Keratinocyte (primary cell): ENCODE measurements at regions not wholly inside any gene's neighbourhood (a gene's known extent, or its start where the extent isn't known, plus 50 kb on each side); places are given as distances from the start of the nearest gene placed in this dataset.

ENCODE experiments used
- DNase-seq: peaks from one replicate; pipeline ENCODE4 v3.0.0-alpha.2; 2011; ENCODE audit warnings: low read depth, missing footprints, low spot score
- FAIRE-seq: peaks from 2 replicates; lab custom pipeline; 2011; peaks lifted over from hg19 to GRCh38; lab: Jason Lieb, UNC
- H2AFZ ChIP-seq: 2 replicates; pipeline ENCODE4 v1.6.0; 2012; ENCODE audit warnings: low read length, control low read depth, inconsistent platforms; ENCODE audit not compliant: control insufficient read depth
- H3K27ac ChIP-seq: 2 replicates; pipeline ENCODE4 v1.5.1; 2011; ENCODE audit warnings: low read length; ENCODE audit not compliant: control insufficient read depth, insufficient read depth
- H3K27me3 ChIP-seq: 3 replicates; pipeline ENCODE4 v1.6.0; 2011; ENCODE audit warnings: low read length; ENCODE audit not compliant: control insufficient read depth, insufficient read depth; ENCODE audit errors: extremely low read depth
- H3K36me3 ChIP-seq, 2 experiments: 2 replicates in 1 of 2; 3 replicates in 1 of 2; pipeline ENCODE4 v1.5.1; 2011; ENCODE audit warnings: low read length in 2 of 2, mild to moderate bottlenecking in 1 of 2; ENCODE audit not compliant: control insufficient read depth in 2 of 2, insufficient read depth in 2 of 2; ENCODE audit errors: extremely low read depth in 1 of 2
- H3K4me1 ChIP-seq: 3 replicates; pipeline ENCODE4 v1.5.1; 2011; ENCODE audit warnings: low read length; ENCODE audit not compliant: control insufficient read depth, insufficient read depth; ENCODE audit errors: extremely low read depth
- H3K4me2 ChIP-seq: 3 replicates; pipeline ENCODE4 v1.6.0; 2011; ENCODE audit warnings: low read depth, low read length; ENCODE audit not compliant: control insufficient read depth, insufficient read depth; ENCODE audit errors: extremely low read depth
- H3K4me3 ChIP-seq, 3 experiments: fragments of 200-600 bp in 1 of 3; sonication (generic) in 1 of 3; 2 replicates in 2 of 3; 3 replicates in 1 of 3; pipeline ENCODE4 v1.5.1; 2011 to 2016; ENCODE audit warnings: low read length in 3 of 3, mild to moderate bottlenecking in 3 of 3, control low read depth in 2 of 3, inconsistent platforms in 1 of 3, low read depth in 1 of 3, mixed read lengths in 1 of 3, mixed run types in 1 of 3, moderate library complexity in 1 of 3; ENCODE audit not compliant: control insufficient read depth in 2 of 3, insufficient read depth in 2 of 3; ENCODE audit errors: extremely low read depth in 1 of 3
- H3K79me2 ChIP-seq: 2 replicates; pipeline ENCODE4 v1.6.0; 2012; ENCODE audit warnings: low read length; ENCODE audit not compliant: control insufficient read depth, insufficient read depth
- H3K9ac ChIP-seq: 3 replicates; pipeline ENCODE4 v1.6.0; 2011; ENCODE audit warnings: low read length; ENCODE audit not compliant: control insufficient read depth, insufficient read depth; ENCODE audit errors: extremely low read depth
- H3K9me1 ChIP-seq: 3 replicates; pipeline ENCODE4 v1.6.0; 2011; ENCODE audit warnings: low read length; ENCODE audit not compliant: control insufficient read depth, insufficient read depth; ENCODE audit errors: extremely low read depth
- H3K9me3 ChIP-seq: 2 replicates; pipeline ENCODE4 v1.5.1; 2012; ENCODE audit warnings: low read depth, low read length; ENCODE audit not compliant: control insufficient read depth
- H4K20me1 ChIP-seq: 3 replicates; pipeline ENCODE4 v1.6.0; 2011; ENCODE audit warnings: low read length; ENCODE audit not compliant: control insufficient read depth, insufficient read depth; ENCODE audit errors: extremely low read depth
- CTCF ChIP-seq, 3 experiments: IDR thresholded peaks in 1 of 3; conservative IDR thresholded peaks in 1 of 3; optimal IDR thresholded peaks in 1 of 3; 2 replicates in 2 of 3; 3 replicates in 1 of 3; pipeline versions ENCODE3 to v1.5.1; 2011; ENCODE audit warnings: low read length in 3 of 3, mild to moderate bottlenecking in 3 of 3, moderate library complexity in 2 of 3, control low read depth in 1 of 3, inconsistent platforms in 1 of 3; ENCODE audit not compliant: insufficient read depth in 2 of 3; ENCODE audit errors: extremely low read depth in 1 of 3
- EZH2 ChIP-seq: IDR thresholded peaks from one replicate; pipeline ENCODE4 v1.6.1; 2012; ENCODE audit warnings: inconsistent platforms, mild to moderate bottlenecking, low read length, moderate library complexity
- dilution Hi-C: fragments of 300-500 bp; cut with MboI; formaldehyde crosslinking; loops from one replicate; pipeline ENCODE4 v1.7.0; 2020; ENCODE audit warnings: low sequenced_read_pairs; ENCODE audit not compliant: extremely low pct_ligation_motif_present

DNA sequence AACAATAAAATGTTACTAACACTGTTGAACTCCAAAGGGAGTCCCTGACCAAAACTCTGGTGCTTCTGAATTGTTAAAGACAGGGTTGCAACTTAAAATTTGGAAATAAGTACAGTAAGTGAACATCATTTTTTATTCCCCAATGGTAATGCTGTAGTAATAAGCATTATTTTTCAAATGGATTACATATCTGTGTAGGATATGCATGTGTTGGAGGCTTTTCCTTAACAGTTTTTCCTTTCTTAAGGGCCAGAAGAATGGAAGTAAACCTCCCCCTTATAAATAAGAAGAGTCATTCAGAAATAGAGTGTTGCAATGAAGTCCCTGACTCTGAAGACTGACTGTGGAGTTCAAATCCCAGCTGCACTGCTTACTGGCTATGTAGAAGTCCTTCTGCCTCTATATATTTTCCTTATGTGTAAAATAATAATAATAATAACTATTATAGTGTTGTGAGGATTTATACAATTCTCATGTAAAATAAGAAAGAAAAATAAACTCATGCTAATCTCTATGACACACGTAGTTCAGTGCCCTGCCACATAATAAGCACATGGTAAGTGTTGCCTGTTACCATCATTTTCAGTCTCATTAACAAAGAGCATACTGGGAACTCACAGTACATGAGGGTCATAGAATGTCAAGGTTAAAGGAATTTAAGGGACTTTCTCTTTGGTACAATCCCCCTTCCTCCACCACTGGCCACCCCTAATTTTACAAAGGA is 129.8 kb upstream of the SMLR1 start:
- dilution Hi-C loops, result no loop called here
- Histone ChIP-seq H3K9me1 (no peaks in the 10 kb centered on the region), H4K20me1 (no peaks in the 10 kb centered on the region), H3K4me1 (peaks cover 14% of the 10 kb centered on the region), H3K27ac (no peak overlapping the region), H3K4me3 (no peak overlapping the region), H3K4me2 (peak overlapping the region; percentile 36), H2AFZ (peak overlapping the region; percentile 60), H3K36me3 (no peaks in the 10 kb centered on the region), H3K9me3 (no peaks in the 10 kb centered on the region), H3K27me3 (no peaks in the 10 kb centered on the region), H3K79me2 (no peaks in the 10 kb centered on the region), H3K9ac (no peak overlapping the region)
- FAIRE-seq (no peak), DNase-seq (no peak)
- TF ChIP-seq CTCF (optimal IDR thresholded peaks at IDR 0.05 in 1 of 3, IDR thresholded peaks at IDR 0.05 in 1 of 3, conservative IDR thresholded peaks at IDR 0.05 in 1 of 3; ENCODE audit: extremely low read depth in 1 of 3, insufficient read depth in 2 of 3, low read length in 3 of 3), result no peak
- no peak for TF ChIP-seq EZH2

- FAIRE-seq, result peak; percentile 53
- Histone ChIP-seq H3K36me3 (no peaks in the 10 kb centered on the region), H3K4me2 (peak overlapping the region; percentile 36), H3K27me3 (no peaks in the 10 kb centered on the region), H3K27ac (no peak overlapping the region), H3K9me1 (no peaks in the 10 kb centered on the region), H3K4me3 (no peak overlapping the region), H3K79me2 (no peaks in the 10 kb centered on the region), H3K9me3 (no peaks in the 10 kb centered on the region), H2AFZ (peak overlapping the region; percentile 60), H3K9ac (no peak overlapping the region), H4K20me1 (no peaks in the 10 kb centered on the region), H3K4me1 (peaks cover 14% of the 10 kb centered on the region)
- no peak for DNase-seq
- TF ChIP-seq EZH2 (no peak), CTCF (optimal IDR thresholded peaks at IDR 0.05 in 1 of 3, IDR thresholded peaks at IDR 0.05 in 1 of 3, conservative IDR thresholded peaks at IDR 0.05 in 1 of 3; ENCODE audit: extremely low read depth in 1 of 3, insufficient read depth in 2 of 3, low read length in 3 of 3) (peak; percentile 73 to 83 (median 78))
- dilution Hi-C loops, result no loop called here
These were observed 129.1 kb upstream of the SMLR1 start for GRCh38 chr6:130697995-130698535.
